SK-N-SH (cell line): ENCODE measurements at regions not wholly inside any gene's neighbourhood (a gene's known extent, or its start where the extent isn't known, plus 50 kb on each side); places are given as distances from the start of the nearest gene placed in this dataset.

Experiments
- CTCF ChIA-PET: fragments of 300-600, 350-600 bp; formaldehyde crosslinking; extraction: SDS; loops from one replicate; lab custom pipeline; 2021; lab: Yijun Ruan, JAX
- POLR2A ChIA-PET: fragments of 350-600 bp; sonication (Branson Sonifier 250); formaldehyde crosslinking; extraction: SDS; loops from one replicate; lab custom pipeline; 2020; ENCODE audit warnings: antibody characterized with exemption, inconsistent platforms; lab: Yijun Ruan, JAX
- DNase-seq: peaks from one replicate; pipeline ENCODE4 v3.0.0; 2012
- H2AFZ ChIP-seq: fragments of 200-600 bp; sonication (generic); 2 replicates; pipeline ENCODE4 v1.8.1; 2016; ENCODE audit warnings: antibody characterized with exemption, mild to moderate bottlenecking, low read depth
- H3F3A ChIP-seq: fragments of 200-600 bp; sonication (generic); replicated peaks from 2 replicates; pipeline ENCODE3; 2016; ENCODE audit warnings: antibody characterized with exemption, mild to moderate bottlenecking; ENCODE audit not compliant: insufficient read depth
- H3K27ac ChIP-seq, 2 experiments: fragments of 200-500 bp in 1 of 2; fragments of 200-600 bp in 1 of 2; sonication (Bioruptor generic) in 1 of 2; sonication (generic), shearing (Covaris generic) in 1 of 2; 2 replicates each; pipeline versions ENCODE4 v1.5.1 to v1.6.1; 2014 to 2016; ENCODE audit warnings: low read depth in 2 of 2, inconsistent platforms in 1 of 2, low read length in 1 of 2, mild to moderate bottlenecking in 1 of 2, mixed read lengths in 1 of 2
- H3K27me3 ChIP-seq: fragments of 200-600 bp; sonication (generic), shearing (Covaris generic); 2 replicates; pipeline ENCODE4 v1.6.1; 2016; ENCODE audit warnings: mixed run types; ENCODE audit not compliant: insufficient read depth
- H3K36me3 ChIP-seq, 2 experiments: fragments of 200-500 bp in 1 of 2; fragments of 200-600 bp in 1 of 2; sonication (Bioruptor generic) in 1 of 2; sonication (generic) in 1 of 2; replicated peaks in 1 of 2; 2 replicates each; pipeline versions ENCODE3 to v1.5.1; 2014 to 2016; ENCODE audit warnings: low read length in 1 of 2, mild to moderate bottlenecking in 1 of 2; ENCODE audit not compliant: insufficient read depth in 2 of 2, control insufficient read depth in 1 of 2
- H3K4me1 ChIP-seq, 2 experiments: fragments of 200-500 bp in 1 of 2; fragments of 200-600 bp in 1 of 2; sonication (Bioruptor generic) in 1 of 2; sonication (generic), shearing (Covaris generic) in 1 of 2; 2 replicates each; pipeline versions ENCODE4 v1.5.1 to v1.6.1; 2014 to 2016; ENCODE audit warnings: low read depth in 1 of 2, low read length in 1 of 2, mixed run types in 1 of 2; ENCODE audit not compliant: insufficient read depth in 2 of 2, control insufficient read depth in 1 of 2
- H3K4me2 ChIP-seq: fragments of 200-600 bp; sonication (generic), shearing (Covaris generic); 2 replicates; pipeline ENCODE4 v1.6.1; 2017; ENCODE audit warnings: mixed run types
- H3K4me3 ChIP-seq, 2 experiments: fragments of 200-500 bp in 1 of 2; fragments of 200-600 bp in 1 of 2; sonication (Bioruptor generic) in 1 of 2; sonication (generic), shearing (Covaris generic) in 1 of 2; 2 replicates each; pipeline versions ENCODE4 v1.5.1 to v1.8.1; 2014 to 2016; ENCODE audit warnings: low read depth in 2 of 2, inconsistent platforms in 1 of 2, low read length in 1 of 2, mild to moderate bottlenecking in 1 of 2, mixed read lengths in 1 of 2, moderate library complexity in 1 of 2
- H3K79me2 ChIP-seq: fragments of 200-600 bp; sonication (generic); 2 replicates; pipeline ENCODE4 v1.8.1; 2017; ENCODE audit warnings: mild to moderate bottlenecking; ENCODE audit not compliant: insufficient read depth
- H3K9ac ChIP-seq: fragments of 200-600 bp; sonication (generic); 2 replicates; pipeline ENCODE4 v1.6.1; 2017; ENCODE audit warnings: mixed run types
- H3K9me2 ChIP-seq: fragments of 200-600 bp; sonication (generic); 2 replicates; pipeline ENCODE4 v1.6.1; 2017; ENCODE audit warnings: mixed run types
- H3K9me3 ChIP-seq: fragments of 200-600 bp; sonication (generic); 2 replicates; pipeline ENCODE4 v1.6.1; 2017; ENCODE audit warnings: mixed run types, mild to moderate bottlenecking, moderate library complexity
- H4K20me1 ChIP-seq: fragments of 200-600 bp; sonication (generic); 2 replicates; pipeline ENCODE4 v1.6.1; 2017; ENCODE audit warnings: mild to moderate bottlenecking, mixed run types; ENCODE audit not compliant: insufficient read depth
- CHD2 ChIP-seq: fragments of 150-350 bp; IDR thresholded peaks from 2 replicates; pipeline ENCODE4 v1.6.1; 2018; ENCODE audit warnings: low read length; ENCODE audit not compliant: partially characterized antibody
- FOXM1 ChIP-seq: IDR thresholded peaks from 2 replicates; pipeline ENCODE4 v1.4.0; 2012; ENCODE audit warnings: low read depth, mild to moderate bottlenecking
- JUND ChIP-seq: IDR thresholded peaks from 2 replicates; pipeline ENCODE4 v1.4.0; 2012
- MXI1 ChIP-seq: IDR thresholded peaks from 2 replicates; pipeline ENCODE4 v1.6.1; 2012; ENCODE audit warnings: mild to moderate bottlenecking, low read depth, low read length, improper control_type of control experiment
- NFIC ChIP-seq: IDR thresholded peaks from 2 replicates; pipeline ENCODE4 v1.4.0; 2012; ENCODE audit warnings: borderline replicate concordance
- PBX3 ChIP-seq: IDR thresholded peaks from 2 replicates; pipeline ENCODE4; 2012
- RAD21 ChIP-seq: IDR thresholded peaks from 2 replicates; pipeline ENCODE4 v1.6.1; 2012; ENCODE audit warnings: mild to moderate bottlenecking, low read length
- RCOR1 ChIP-seq: fragments of 150-350 bp; IDR thresholded peaks from 2 replicates; pipeline ENCODE4 v1.6.1; 2017; ENCODE audit warnings: antibody characterized with exemption, low read length
- REST ChIP-seq: IDR thresholded peaks from 2 replicates; pipeline ENCODE4 v1.6.1; 2012; ENCODE audit warnings: mild to moderate bottlenecking, low read depth, low read length, moderate library complexity
- RXRA ChIP-seq: IDR thresholded peaks from 2 replicates; pipeline ENCODE4 v1.4.0; 2012; ENCODE audit warnings: low read depth, mild to moderate bottlenecking, borderline replicate concordance
- TAF1 ChIP-seq: IDR thresholded peaks from 2 replicates; pipeline ENCODE4 v1.6.1; 2012; ENCODE audit warnings: low read depth, mild to moderate bottlenecking, low read length, moderate library complexity, borderline replicate concordance
- USF1 ChIP-seq: IDR thresholded peaks from 2 replicates; pipeline ENCODE4 v1.4.0; 2012; ENCODE audit warnings: low read depth, borderline replicate concordance
- YY1 ChIP-seq: IDR thresholded peaks from 2 replicates; pipeline ENCODE4 v1.4.0; 2012; ENCODE audit warnings: low read depth, mild to moderate bottlenecking
- ZBTB33 ChIP-seq: IDR thresholded peaks from 2 replicates; pipeline ENCODE4 v1.4.0; 2012; ENCODE audit warnings: low read depth, borderline replicate concordance
- WGBS: methylation state at CpG from one replicate; pipeline ENCODE4 v1.1.6; 2017; ENCODE audit warnings: low lambda C conversion rate; 5-methylcytosine and 5-hydroxymethylcytosine counted together

- Histone ChIP-seq H4K20me1 (no peaks in the 10 kb centered on the region), H3K4me3 (no peak overlapping the region), H3K9ac (no peak overlapping the region), H3K4me2 (no peak overlapping the region), H3K79me2 (no peaks in the 10 kb centered on the region), H3K27me3 (no peaks in the 10 kb centered on the region), H3K36me3 (no peaks in the 10 kb centered on the region), H3K27ac (no peak overlapping the region), H2AFZ (no peak overlapping the region), H3K4me1 (no peaks in the 10 kb centered on the region), H3K9me3 (no peaks in the 10 kb centered on the region), H3F3A (no peaks in the 10 kb centered on the region), H3K9me2 (no peaks in the 10 kb centered on the region)
- TF ChIP-seq RCOR1, result no peak
- TF ChIP-seq JUND, result no peak
- no peak for TF ChIP-seq USF1
- TF ChIP-seq FOXM1, result no peak
- no peak for TF ChIP-seq REST
- no peak for TF ChIP-seq PBX3
- no peak for TF ChIP-seq TAF1
- TF ChIP-seq NFIC, result no peak
- TF ChIP-seq CHD2, result no peak
- TF ChIP-seq YY1, result no peak
- no peak for TF ChIP-seq MXI1
- TF ChIP-seq RXRA, result no peak
- no peak for TF ChIP-seq ZBTB33
- no peak for TF ChIP-seq RAD21
- POLR2A ChIA-PET, result no interaction called here
- 25% methylated on average over 4 of the region's 4 CpGs for WGBS
- no peak for DNase-seq
- CTCF ChIA-PET, result no interaction called here
Observed at GRCh38 chrX:122582280-122582974, 601.7 kb upstream of the GRIA3 start.
